ENCODE measurements at regions not wholly inside any gene's neighbourhood (a gene's known extent, or its start where the extent isn't known, plus 50 kb on each side); places are given as distances from the start of the nearest gene placed in this dataset.

- H3K9me3 Mint-ChIP-seq = peaks cover 7% of the 10 kb centered on the region
- no peak for DNase-seq (ENCODE audit: low spot score)
- no peak overlapping the region for H3K4me3 Mint-ChIP-seq
- H3K27ac ChIP-seq = no peak overlapping the region
- H4K20me1 ChIP-seq (ENCODE audit: low read depth) = no peaks in the 10 kb centered on the region
- TF ChIP-seq EZH2phosphoT487 (IDR thresholded peaks at IDR 0.05) = no peak
- TF ChIP-seq CTCF (IDR thresholded peaks at IDR 0.05) = no peak
- no peak for TF ChIP-seq EZH2 (IDR thresholded peaks at IDR 0.05)
- H3K4me3 ChIP-seq = no peak overlapping the region
- H3K4me1 ChIP-seq = no peaks in the 10 kb centered on the region
- no peaks in the 10 kb centered on the region for H3K9me3 ChIP-seq (ENCODE audit: low read depth)
- peaks cover 2% of the 10 kb centered on the region for H3K27me3 Mint-ChIP-seq (ENCODE audit: insufficient read depth, low read depth)
- H3K4me2 ChIP-seq = no peak overlapping the region
- H3K4me1 Mint-ChIP-seq = no peaks in the 10 kb centered on the region
- no peaks in the 10 kb centered on the region for H3K36me3 ChIP-seq
- no peaks in the 10 kb centered on the region for H3F3A ChIP-seq (ENCODE audit: low read depth)
- H3K27me3 ChIP-seq = no peaks in the 10 kb centered on the region
- no peak overlapping the region for H3K9ac ChIP-seq
- H3K27ac Mint-ChIP-seq = no peak overlapping the region
- no peaks in the 10 kb centered on the region for H3K79me2 ChIP-seq (ENCODE audit: low read depth)
- H2AFZ ChIP-seq (replicated peaks) = no peak overlapping the region
- H3K36me3 Mint-ChIP-seq = no peaks in the 10 kb centered on the region
Observed at GRCh38 chr13:78102121-78102677, 183.6 kb upstream of the EDNRB start.

GRCh38 chr13:78100486-78100885 lies 181.9 kb upstream of the EDNRB start:
- no peak for DNase-seq (ENCODE audit: low spot score)

GRCh38 chr13:78098249-78098648 lies 179.6 kb upstream of the EDNRB start:
- no peaks in the 10 kb centered on the region for H3K36me3 Mint-ChIP-seq
- TF ChIP-seq CTCF (IDR thresholded peaks at IDR 0.05) (no peak), EZH2phosphoT487 (IDR thresholded peaks at IDR 0.05) (no peak), EZH2 (IDR thresholded peaks at IDR 0.05) (no peak)
- no peaks in the 10 kb centered on the region for H3K4me1 ChIP-seq
- no peak overlapping the region for H2AFZ ChIP-seq (replicated peaks)
- no peaks in the 10 kb centered on the region for H3K27me3 ChIP-seq
- no peak overlapping the region for H3K4me3 ChIP-seq
- peaks cover 7% of the 10 kb centered on the region for H3K9me3 Mint-ChIP-seq
- H3K27ac ChIP-seq = no peak overlapping the region
- no peak overlapping the region for H3K4me3 Mint-ChIP-seq
- no peaks in the 10 kb centered on the region for H3K36me3 ChIP-seq
- H3K4me2 ChIP-seq = no peak overlapping the region
- H3K27ac Mint-ChIP-seq = no peak overlapping the region
- no peaks in the 10 kb centered on the region for H4K20me1 ChIP-seq (ENCODE audit: low read depth)
- no peak for DNase-seq (ENCODE audit: low spot score)
- peaks cover 2% of the 10 kb centered on the region for H3K27me3 Mint-ChIP-seq (ENCODE audit: insufficient read depth, low read depth)
- no peaks in the 10 kb centered on the region for H3K4me1 Mint-ChIP-seq
- no peak overlapping the region for H3K9ac ChIP-seq
- no peaks in the 10 kb centered on the region for H3F3A ChIP-seq (ENCODE audit: low read depth)
- H3K9me3 ChIP-seq (ENCODE audit: low read depth) = no peaks in the 10 kb centered on the region
- H3K79me2 ChIP-seq (ENCODE audit: low read depth) = no peaks in the 10 kb centered on the region

More at GRCh38 chr13:78100486-78100885, 181.9 kb upstream of the EDNRB start:
- Histone ChIP-seq H3K4me1 (no peaks in the 10 kb centered on the region), H3K27ac (no peak overlapping the region), H4K20me1 (ENCODE audit: low read depth) (no peaks in the 10 kb centered on the region), H3K9me3 (ENCODE audit: low read depth) (no peaks in the 10 kb centered on the region), H3K4me2 (no peak overlapping the region), H3K9ac (no peak overlapping the region), H3F3A (ENCODE audit: low read depth) (no peaks in the 10 kb centered on the region), H3K79me2 (ENCODE audit: low read depth) (no peaks in the 10 kb centered on the region), H3K27me3 (no peaks in the 10 kb centered on the region), H3K4me3 (no peak overlapping the region), H3K36me3 (no peaks in the 10 kb centered on the region), H2AFZ (replicated peaks) (no peak overlapping the region)
- H3K4me1 Mint-ChIP-seq = no peaks in the 10 kb centered on the region
- H3K27ac Mint-ChIP-seq = no peak overlapping the region
- H3K27me3 Mint-ChIP-seq (ENCODE audit: insufficient read depth, low read depth) = peaks cover 2% of the 10 kb centered on the region
- no peaks in the 10 kb centered on the region for H3K36me3 Mint-ChIP-seq
- peaks cover 7% of the 10 kb centered on the region for H3K9me3 Mint-ChIP-seq
- no peak for TF ChIP-seq EZH2 (IDR thresholded peaks at IDR 0.05)
- TF ChIP-seq CTCF (IDR thresholded peaks at IDR 0.05) = no peak
- no peak for TF ChIP-seq EZH2phosphoT487 (IDR thresholded peaks at IDR 0.05)
- H3K4me3 Mint-ChIP-seq = no peak overlapping the region

Data from neural progenitor cell (in vitro differentiated cells).